Sigmoid colon (tissue), 4 donors: ENCODE measurements at regions not wholly inside any gene's neighbourhood (a gene's known extent, or its start where the extent isn't known, plus 50 kb on each side); places are given as distances from the start of the nearest gene placed in this dataset.

ENCODE experiments used
- CTCF ChIP-seq, 4 experiments: fragments of 450-650 bp in 3 of 4; fragments of 200-600 bp in 1 of 4; IDR thresholded peaks; one replicate each; pipeline ENCODE4 v1.5.1; 2016 to 2019; ENCODE audit warnings: antibody characterized with exemption in 4 of 4, mild to moderate bottlenecking in 3 of 4, moderate library complexity in 2 of 4
- POLR2A ChIP-seq, 2 donors: fragments of 450-650 bp; IDR thresholded peaks; one replicate each; pipeline ENCODE4 v1.6.1; 2016; ENCODE audit warnings: antibody characterized with exemption in 2 of 2, mild to moderate bottlenecking in 2 of 2, moderate library complexity in 2 of 2
- POLR2AphosphoS5 ChIP-seq, 4 donors: sonication (generic); formaldehyde crosslinking; IDR thresholded peaks; one replicate each; pipeline ENCODE4 v1.6.1; 2017; ENCODE audit warnings: antibody characterized with exemption in 4 of 4

GRCh38 chr6:145507239-145507638 lies 228.1 kb downstream of the EPM2A start:
- TF ChIP-seq POLR2A (IDR thresholded peaks at IDR 0.05) = no peak
- no peak for TF ChIP-seq CTCF (IDR thresholded peaks at IDR 0.05)
- TF ChIP-seq POLR2AphosphoS5 (IDR thresholded peaks at IDR 0.05) = no peak
